Neural progenitor cell (in vitro differentiated cells): ENCODE measurements at regions not wholly inside any gene's neighbourhood (a gene's known extent, or its start where the extent isn't known, plus 50 kb on each side); places are given as distances from the start of the nearest gene placed in this dataset.

Source experiments
- CTCF ChIP-seq: fragments of 200-600 bp; sonication (generic); IDR thresholded peaks from 2 replicates; pipeline ENCODE4 v1.5.1; 2017; ENCODE audit warnings: antibody characterized with exemption, mild to moderate bottlenecking
- EZH2phosphoT487 ChIP-seq: fragments of 200-600 bp; sonication (generic); IDR thresholded peaks from 2 replicates; pipeline ENCODE4 v1.6.1; 2017; ENCODE audit warnings: antibody characterized with exemption

- TF ChIP-seq CTCF, result no peak
- no peak for TF ChIP-seq EZH2phosphoT487
These were observed 70.4 kb upstream of the SIRPA start for GRCh38 chr20:1824834-1825233.
